Urothelium cell line (cell line): ENCODE measurements at regions not wholly inside any gene's neighbourhood (a gene's known extent, or its start where the extent isn't known, plus 50 kb on each side); places are given as distances from the start of the nearest gene placed in this dataset.
"Not testable (repeated sequence)": the region's sequence is repeated elsewhere in the genome, so short reads cannot be mapped to it uniquely, and the experiment has no call there.

Experiments
- DNase-seq: peaks from one replicate; pipeline ENCODE4 v3.0.0; 2011; ENCODE audit warnings: low spot score, mixed read lengths
- FAIRE-seq: peaks from 2 replicates; lab custom pipeline; 2011; peaks lifted over from hg19 to GRCh38; lab: Jason Lieb, UNC

DNA sequence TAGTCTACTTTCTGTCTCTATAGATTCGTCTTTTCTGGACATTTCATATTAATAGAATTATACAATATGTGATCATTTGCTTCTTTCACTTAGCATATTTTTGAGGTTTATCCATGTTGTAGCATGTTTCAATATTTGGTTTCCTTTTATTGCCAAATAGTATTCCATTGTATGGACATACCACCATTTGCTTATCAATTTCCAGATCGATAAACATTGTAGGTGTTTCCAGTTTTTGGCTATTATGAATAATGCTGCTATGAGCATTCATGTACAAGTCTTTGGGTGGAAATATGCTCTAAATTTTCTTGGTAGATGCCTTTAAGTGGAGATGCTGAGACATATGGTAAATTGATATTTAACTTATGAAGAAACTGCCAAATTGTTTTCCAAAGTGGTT, 114.1 kb downstream of the RND3 start:
- DNase-seq (no peak), FAIRE-seq (no peak)

GRCh38 chr2:150371044-150371818, 116.2 kb downstream of the RND3 start:
- FAIRE-seq (no peak), DNase-seq (no peak)

GRCh38 chr2:150370561-150370960, 116.9 kb downstream of the RND3 start:
- DNase-seq (no peak), FAIRE-seq (no peak)

DNA sequence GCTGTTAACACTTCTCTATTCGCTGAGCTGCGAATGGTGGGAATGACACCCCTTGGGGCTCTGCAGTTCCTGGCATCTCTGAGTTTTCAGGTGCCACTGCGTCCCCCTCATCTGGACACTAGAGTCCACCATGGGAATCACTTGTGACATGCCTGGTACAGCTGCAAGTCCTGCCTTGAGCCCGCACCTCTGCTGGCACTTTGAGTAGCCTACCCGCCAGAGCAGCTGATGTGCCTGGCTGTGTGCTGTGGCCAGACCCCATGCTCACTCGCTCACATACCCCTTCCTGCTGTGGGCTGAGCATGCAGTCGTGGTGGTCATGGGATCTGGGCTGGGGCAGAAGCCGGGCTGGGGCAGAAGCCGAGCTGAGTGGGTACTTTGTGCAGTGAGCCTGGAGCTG, 117.6 kb downstream of the RND3 start:
- DNase-seq (no peak), FAIRE-seq (no peak)

- no peak for DNase-seq
- no peak for FAIRE-seq
These were observed 129.0 kb downstream of the RND3 start for GRCh38 chr2:150358468-150358807.

DNA sequence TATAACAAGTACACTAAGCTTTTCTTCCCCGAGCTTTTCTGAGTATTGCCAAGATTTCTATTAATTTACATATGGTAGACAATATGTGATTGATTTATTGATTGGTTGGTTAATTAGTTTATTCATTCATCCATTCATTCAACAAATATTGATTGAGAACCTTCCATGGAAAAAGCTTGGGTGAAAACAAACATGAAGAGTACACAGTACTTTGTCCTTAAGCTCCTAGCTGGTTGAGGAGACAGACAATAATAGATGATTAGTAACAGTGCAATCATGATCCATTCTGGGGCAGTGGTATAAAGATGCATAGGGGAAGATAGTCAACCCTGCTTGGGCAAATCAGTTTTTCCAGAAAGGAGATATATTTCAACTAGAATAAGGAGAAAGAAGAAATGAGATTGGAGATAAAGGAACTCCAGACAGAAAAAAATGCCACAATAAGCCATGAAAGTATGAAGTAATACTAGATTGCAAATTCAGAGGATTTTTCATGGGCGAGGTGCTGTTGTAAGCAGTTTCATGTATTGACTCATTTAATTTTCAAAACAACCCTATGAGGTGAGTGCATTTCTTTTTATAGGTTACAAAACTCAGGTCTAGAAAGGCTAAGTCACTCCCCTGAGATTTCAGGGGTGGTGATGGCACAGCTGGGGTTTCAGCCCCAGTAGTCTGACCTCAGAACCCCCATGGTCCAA, 129.5 kb downstream of the RND3 start:
- no peak for DNase-seq
- FAIRE-seq = no peak

DNA sequence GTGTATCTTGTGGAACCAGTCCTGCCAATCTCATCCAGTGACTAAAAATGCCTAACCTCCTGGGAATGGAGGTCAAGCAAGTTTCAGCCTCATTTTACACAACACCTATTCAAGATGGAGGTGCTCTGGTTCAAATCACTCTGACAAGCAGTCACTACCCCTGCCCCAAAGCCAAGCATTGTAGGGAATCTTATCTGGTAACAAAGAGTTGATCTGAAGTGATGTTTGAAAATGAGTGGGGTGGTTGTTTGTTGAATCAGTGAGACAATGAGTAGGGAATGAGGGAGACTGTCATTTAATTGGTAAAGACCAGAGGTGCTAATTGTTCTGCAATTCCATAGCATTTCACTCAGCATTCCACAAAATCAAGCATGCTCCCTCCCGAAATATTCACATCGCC, 132.0 kb downstream of the RND3 start:
- FAIRE-seq (no peak), DNase-seq (no peak)

DNA sequence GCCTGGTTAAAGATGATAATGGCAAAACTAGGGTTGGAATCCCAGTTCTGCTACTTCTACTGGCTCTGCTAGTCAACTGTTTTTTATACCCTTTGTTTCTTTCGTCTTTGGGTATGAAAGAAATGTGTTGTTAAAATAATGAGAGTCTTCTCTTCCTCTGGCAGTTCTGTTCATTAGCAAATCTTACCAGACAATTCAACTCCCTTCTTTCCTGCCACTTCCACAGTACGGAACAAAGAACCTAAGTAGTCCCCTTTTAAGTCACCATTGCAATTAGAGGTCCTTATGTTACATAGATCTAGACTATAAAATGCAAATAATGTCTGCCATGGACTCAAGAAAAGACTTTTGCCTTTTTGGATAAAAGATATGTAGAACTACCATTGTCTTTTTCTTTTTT, 134.1 kb downstream of the RND3 start:
- FAIRE-seq = no peak
- DNase-seq = no peak

GRCh38 chr2:150351922-150352321, 135.5 kb downstream of the RND3 start:
- no peak for FAIRE-seq
- DNase-seq = no peak

- no peak for DNase-seq
- FAIRE-seq = no peak
These were observed 137.0 kb downstream of the RND3 start for GRCh38 chr2:150350500-150350899.

GRCh38 chr2:150346806-150347205, 140.7 kb downstream of the RND3 start:
- no peak for DNase-seq
- no peak for FAIRE-seq

DNA sequence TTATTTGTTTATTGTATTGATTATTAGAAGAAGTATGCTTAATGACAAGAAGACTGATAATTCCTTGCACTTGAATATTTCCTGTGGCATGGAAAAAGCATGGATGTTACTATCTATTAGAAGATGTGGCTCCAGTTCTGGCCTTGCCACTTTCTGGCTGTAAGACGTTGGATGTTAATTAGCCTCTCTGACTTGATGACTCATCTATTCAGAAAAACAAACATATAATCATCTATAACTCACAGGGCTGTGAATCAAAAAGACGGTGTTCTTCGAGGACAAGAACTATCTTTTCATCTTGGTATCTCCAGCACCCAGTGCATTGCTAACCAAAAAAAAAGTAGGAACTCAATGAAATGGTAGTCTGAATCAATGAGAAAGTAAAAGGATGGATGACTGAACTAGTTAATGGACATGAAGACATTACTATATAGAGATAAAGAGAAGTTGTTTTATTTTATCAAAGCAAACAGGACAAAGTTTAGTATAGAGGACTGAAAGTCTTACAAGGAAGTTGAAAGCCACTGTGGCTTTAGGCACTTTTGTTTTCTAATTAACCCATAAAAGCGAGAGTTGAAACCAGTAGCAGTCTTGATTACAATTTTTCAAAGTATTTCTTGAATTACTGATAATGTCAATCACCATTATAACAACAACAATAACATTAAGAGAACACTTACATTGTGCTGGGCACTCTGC, 145.3 kb downstream of the RND3 start:
- DNase-seq (no peak), FAIRE-seq (no peak)

DNA sequence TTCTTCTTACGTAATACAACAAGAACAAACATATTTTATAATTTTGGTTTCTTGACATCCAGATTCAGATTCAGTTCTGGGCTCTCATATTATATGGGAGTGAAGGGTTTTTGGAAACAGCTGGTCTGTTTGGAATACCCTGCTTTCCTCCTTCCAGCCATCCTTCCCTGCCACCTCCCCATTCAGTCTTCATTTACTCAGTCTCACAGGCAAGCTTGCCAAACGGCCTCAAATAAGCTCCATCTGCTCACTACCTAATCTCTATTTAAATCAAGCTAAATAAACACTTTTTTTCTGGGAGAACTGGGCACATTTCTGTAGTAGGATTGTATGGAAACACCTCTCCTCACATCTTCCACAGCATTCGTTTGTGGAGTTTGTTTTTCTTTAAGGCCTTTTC, 147.5 kb downstream of the RND3 start:
- DNase-seq = no peak
- no peak for FAIRE-seq

DNA sequence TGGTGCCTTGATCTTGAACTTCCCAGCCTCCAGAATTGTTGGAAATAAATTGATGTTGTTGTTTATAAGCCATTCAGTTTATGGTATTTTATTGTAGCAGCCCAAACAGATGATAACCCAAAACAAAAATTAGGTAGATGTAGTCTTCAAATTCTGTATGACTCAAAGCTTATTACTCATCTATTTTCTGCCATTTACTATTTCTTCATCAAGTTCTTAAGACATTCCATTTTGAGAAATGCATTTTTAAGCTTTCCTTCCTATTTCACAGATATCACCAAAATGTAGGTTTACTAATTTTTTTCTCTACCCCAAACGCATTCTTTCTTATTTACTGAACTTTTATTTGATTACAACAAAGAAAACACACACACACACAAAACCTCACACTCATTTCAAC, 148.2 kb downstream of the RND3 start:
- DNase-seq (no peak), FAIRE-seq (no peak)

GRCh38 chr2:150335596-150335995, 151.9 kb downstream of the RND3 start:
- FAIRE-seq (no peak), DNase-seq (no peak)

- FAIRE-seq (no peak), DNase-seq (no peak)
These were observed 155.1 kb downstream of the RND3 start for GRCh38 chr2:150332383-150332782.

GRCh38 chr2:150327564-150328489, 159.6 kb downstream of the RND3 start:
- no peak for DNase-seq
- FAIRE-seq = no peak

GRCh38 chr2:150325656-150326314, 161.7 kb downstream of the RND3 start:
- DNase-seq (no peak), FAIRE-seq (no peak)

GRCh38 chr2:150323071-150323470, 164.4 kb downstream of the RND3 start:
- not testable (repeated sequence) for DNase-seq, FAIRE-seq

- no peak for FAIRE-seq
- no peak for DNase-seq
These were observed 166.9 kb downstream of the RND3 start for GRCh38 chr2:150320608-150321007.
